HepG2 (cell line): ENCODE measurements at regions not wholly inside any gene's neighbourhood (a gene's known extent, or its start where the extent isn't known, plus 50 kb on each side); places are given as distances from the start of the nearest gene placed in this dataset.

ENCODE experiments used
- CEBPB ChIP-seq: IDR thresholded peaks from 2 replicates; pipeline ENCODE4 v1.6.1; 2011; ENCODE audit warnings: low read depth, low read length, improper control_type of control experiment, borderline replicate concordance
- MXD3 ChIP-seq: IDR thresholded peaks from 2 replicates; pipeline ENCODE4 v1.6.1; 2016; ENCODE audit warnings: mild to moderate bottlenecking, missing biosample characterization, missing genetic modification reagents
- PATZ1 ChIP-seq: sonication (generic); formaldehyde crosslinking; IDR thresholded peaks from 2 replicates; pipeline ENCODE4 v1.4.0; 2020; ENCODE audit warnings: missing genetic modification reagents
- SALL2 ChIP-seq: sonication (generic); formaldehyde crosslinking; IDR thresholded peaks from 2 replicates; pipeline ENCODE4 v1.8.1; 2023; ENCODE audit warnings: mild to moderate bottlenecking, missing genetic modification reagents, inconsistent platforms
- SRSF1 ChIP-seq: fragments of 200-400 bp; formaldehyde crosslinking; optimal IDR thresholded peaks from 2 replicates; pipeline ENCODE3; 2017; ENCODE audit warnings: mild to moderate bottlenecking, low read depth, low read length, moderate library complexity
- ZBTB44 ChIP-seq: sonication (generic); formaldehyde crosslinking; IDR thresholded peaks from 2 replicates; pipeline ENCODE4 v1.4.0; 2020; ENCODE audit warnings: missing genetic modification reagents
- ZFYVE20 ChIP-seq: sonication (generic); formaldehyde crosslinking; IDR thresholded peaks from 2 replicates; pipeline ENCODE4 v1.8.0; 2023; ENCODE audit warnings: low read depth, mild to moderate bottlenecking, moderate library complexity, missing genetic modification reagents, borderline replicate concordance
- ZNF30 ChIP-seq: sonication (generic); formaldehyde crosslinking; IDR thresholded peaks from 2 replicates; pipeline ENCODE4 v1.5.0; 2020; ENCODE audit warnings: mild to moderate bottlenecking, missing genetic modification reagents
- ZNF484 ChIP-seq: sonication (generic); formaldehyde crosslinking; IDR thresholded peaks from 2 replicates; pipeline ENCODE4 v1.5.1; 2020; ENCODE audit warnings: mild to moderate bottlenecking, low read depth, missing genetic modification reagents, borderline replicate concordance
- ZNF800 ChIP-seq: sonication (generic); formaldehyde crosslinking; IDR thresholded peaks from 2 replicates; pipeline ENCODE4 v1.4.0; 2020; ENCODE audit warnings: missing genetic modification reagents
- TF ChIP-seq, protein P1 (sequence below): fragments of 450-650 bp; IDR thresholded peaks from 2 replicates; pipeline ENCODE4 v1.6.1; 2017
- TF ChIP-seq, protein P2 (sequence below): sonication (generic); formaldehyde crosslinking; IDR thresholded peaks from 2 replicates; pipeline ENCODE4 v1.4.0; 2020; ENCODE audit warnings: mild to moderate bottlenecking, missing genetic modification reagents

GRCh38 chr1:58941471-58942289, 157.8 kb upstream of the JUN start (continued):
- TF ChIP-seq ZNF800 (CRISPR knock-in tag): no peak
- TF ChIP-seq, protein P1, sequence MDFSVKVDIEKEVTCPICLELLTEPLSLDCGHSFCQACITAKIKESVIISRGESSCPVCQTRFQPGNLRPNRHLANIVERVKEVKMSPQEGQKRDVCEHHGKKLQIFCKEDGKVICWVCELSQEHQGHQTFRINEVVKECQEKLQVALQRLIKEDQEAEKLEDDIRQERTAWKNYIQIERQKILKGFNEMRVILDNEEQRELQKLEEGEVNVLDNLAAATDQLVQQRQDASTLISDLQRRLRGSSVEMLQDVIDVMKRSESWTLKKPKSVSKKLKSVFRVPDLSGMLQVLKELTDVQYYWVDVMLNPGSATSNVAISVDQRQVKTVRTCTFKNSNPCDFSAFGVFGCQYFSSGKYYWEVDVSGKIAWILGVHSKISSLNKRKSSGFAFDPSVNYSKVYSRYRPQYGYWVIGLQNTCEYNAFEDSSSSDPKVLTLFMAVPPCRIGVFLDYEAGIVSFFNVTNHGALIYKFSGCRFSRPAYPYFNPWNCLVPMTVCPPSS: no peak
- no peak for TF ChIP-seq ZFYVE20 (CRISPR knock-in tag)
- TF ChIP-seq MXD3: no peak
- no peak for TF ChIP-seq ZBTB44 (CRISPR knock-in tag)
- no peak for TF ChIP-seq PATZ1
- no peak for TF ChIP-seq CEBPB
- TF ChIP-seq SRSF1: no peak
- no peak for TF ChIP-seq SALL2 (CRISPR knock-in tag)
- no peak for TF ChIP-seq ZNF484 (CRISPR knock-in tag)
- no peak for TF ChIP-seq ZNF30 (CRISPR knock-in tag)
- TF ChIP-seq, protein P2, sequence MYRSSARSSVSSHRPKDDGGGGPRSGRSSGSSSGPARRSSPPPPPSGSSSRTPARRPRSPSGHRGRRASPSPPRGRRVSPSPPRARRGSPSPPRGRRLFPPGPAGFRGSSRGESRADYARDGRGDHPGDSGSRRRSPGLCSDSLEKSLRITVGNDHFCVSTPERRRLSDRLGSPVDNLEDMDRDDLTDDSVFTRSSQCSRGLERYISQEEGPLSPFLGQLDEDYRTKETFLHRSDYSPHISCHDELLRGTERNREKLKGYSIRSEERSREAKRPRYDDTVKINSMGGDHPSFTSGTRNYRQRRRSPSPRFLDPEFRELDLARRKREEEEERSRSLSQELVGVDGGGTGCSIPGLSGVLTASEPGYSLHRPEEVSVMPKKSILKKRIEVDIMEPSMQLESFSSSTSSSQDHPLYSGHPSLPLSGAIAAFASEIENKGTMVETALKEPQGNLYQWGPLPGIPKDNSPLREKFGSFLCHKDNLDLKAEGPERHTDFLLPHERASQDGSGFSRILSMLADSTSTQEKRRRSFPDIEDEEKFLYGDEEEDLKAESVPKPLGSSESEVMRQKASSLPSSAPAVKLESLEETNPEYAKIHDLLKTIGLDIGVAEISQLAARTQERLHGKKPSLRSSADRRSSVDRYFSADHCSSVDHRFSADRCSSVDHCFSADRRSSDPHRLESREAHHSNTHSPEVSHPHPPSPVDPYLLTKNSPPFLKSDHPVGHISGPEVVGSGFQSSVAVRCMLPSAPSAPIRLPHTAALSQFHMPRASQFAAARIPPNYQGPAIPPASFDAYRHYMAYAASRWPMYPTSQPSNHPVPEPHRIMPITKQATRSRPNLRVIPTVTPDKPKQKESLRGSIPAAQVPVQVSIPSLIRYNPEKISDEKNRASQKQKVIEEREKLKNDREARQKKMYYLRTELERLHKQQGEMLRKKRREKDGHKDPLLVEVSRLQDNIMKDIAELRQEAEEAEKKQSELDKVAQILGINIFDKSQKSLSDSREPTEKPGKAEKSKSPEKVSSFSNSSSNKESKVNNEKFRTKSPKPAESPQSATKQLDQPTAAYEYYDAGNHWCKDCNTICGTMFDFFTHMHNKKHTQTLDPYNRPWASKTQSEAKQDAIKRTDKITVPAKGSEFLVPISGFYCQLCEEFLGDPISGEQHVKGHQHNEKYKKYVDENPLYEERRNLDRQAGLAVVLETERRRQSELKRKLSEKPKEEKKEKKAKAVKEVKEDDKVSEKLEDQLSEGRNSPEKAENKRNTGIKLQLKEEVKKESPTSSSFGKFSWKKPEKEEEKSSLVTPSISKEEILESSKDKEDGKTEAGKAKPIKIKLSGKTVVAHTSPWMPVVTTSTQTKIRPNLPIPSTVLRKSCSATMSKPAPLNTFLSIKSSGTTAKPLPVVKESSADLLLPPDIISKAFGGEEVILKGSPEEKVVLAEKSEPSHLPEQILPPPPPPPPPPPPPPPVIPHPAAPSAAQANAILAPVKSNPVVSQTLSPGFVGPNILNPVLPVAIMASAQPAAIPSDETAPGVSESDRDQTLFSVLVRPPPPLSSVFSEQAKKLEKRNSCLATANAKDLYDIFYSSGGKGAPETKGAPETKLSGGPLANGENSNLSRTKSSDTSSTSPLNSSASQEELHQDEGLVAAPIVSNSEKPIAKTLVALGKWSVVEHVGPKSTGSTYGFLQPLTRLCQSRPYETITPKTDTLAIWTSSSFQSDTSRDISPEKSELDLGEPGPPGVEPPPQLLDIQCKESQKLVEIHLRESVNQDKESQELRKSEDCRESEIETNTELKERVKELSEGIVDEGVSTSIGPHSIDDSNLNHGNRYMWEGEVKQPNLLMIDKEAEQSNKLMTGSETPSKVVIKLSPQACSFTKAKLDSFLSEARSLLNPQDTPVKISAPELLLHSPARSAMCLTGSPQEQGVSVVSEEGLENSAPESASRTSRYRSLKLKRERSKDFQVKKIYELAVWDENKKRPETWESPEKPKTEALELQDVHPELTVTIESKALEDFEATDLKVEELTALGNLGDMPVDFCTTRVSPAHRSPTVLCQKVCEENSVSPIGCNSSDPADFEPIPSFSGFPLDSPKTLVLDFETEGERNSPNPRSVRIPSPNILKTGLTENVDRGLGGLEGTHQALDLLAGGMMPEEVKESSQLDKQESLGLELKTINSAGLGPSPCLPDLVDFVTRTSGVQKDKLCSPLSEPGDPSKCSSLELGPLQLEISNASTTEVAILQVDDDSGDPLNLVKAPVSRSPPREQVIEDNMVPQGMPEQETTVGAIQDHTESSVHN (CRISPR knock-in tag): no peak
